AG09319 (cell line): ENCODE measurements at regions not wholly inside any gene's neighbourhood (a gene's known extent, or its start where the extent isn't known, plus 50 kb on each side); places are given as distances from the start of the nearest gene placed in this dataset.

ENCODE experiments used
- DNase-seq: peaks from one replicate; pipeline ENCODE4 v3.0.0-alpha.2; 2010; ENCODE audit warnings: low read depth; ENCODE audit errors: extremely low read depth
- CTCF ChIP-seq: IDR thresholded peaks from 2 replicates; pipeline ENCODE4 v1.5.1; 2011; ENCODE audit warnings: low read depth, mild to moderate bottlenecking, inconsistent platforms, low read length, moderate library complexity

- TF ChIP-seq CTCF = no peak
- DNase-seq = no peak
These were observed 111.9 kb upstream of the IQCM start for GRCh38 chr4:149927514-149927913.

GRCh38 chr4:149928507-149928906 is 112.9 kb upstream of the IQCM start:
- TF ChIP-seq CTCF = no peak
- no peak for DNase-seq

GRCh38 chr4:149931431-149931830 is 115.8 kb upstream of the IQCM start:
- no peak for TF ChIP-seq CTCF
- no peak for DNase-seq

GRCh38 chr4:149932188-149932587 is 116.5 kb upstream of the IQCM start:
- TF ChIP-seq CTCF = no peak
- DNase-seq = no peak

GRCh38 chr4:149933120-149933519 is 117.5 kb upstream of the IQCM start:
- no peak for DNase-seq
- TF ChIP-seq CTCF = no peak

GRCh38 chr4:149933883-149934282 is 118.2 kb upstream of the IQCM start:
- no peak for DNase-seq
- TF ChIP-seq CTCF = no peak

GRCh38 chr4:149949381-149949780 is 128.9 kb upstream of the DCLK2 start:
- no peak for TF ChIP-seq CTCF
- no peak for DNase-seq
